GM10266 (cell line): ENCODE measurements at regions not wholly inside any gene's neighbourhood (a gene's known extent, or its start where the extent isn't known, plus 50 kb on each side); places are given as distances from the start of the nearest gene placed in this dataset.
"Not testable (repeated sequence)": the region's sequence is repeated elsewhere in the genome, so short reads cannot be mapped to it uniquely, and the experiment has no call there.

Source experiments
- DNase-seq: peaks from one replicate; pipeline ENCODE4 v3.0.0; 2012; ENCODE audit errors: extremely low spot score
- TF ChIP-seq, protein P1 (sequence below): IDR thresholded peaks from 2 replicates; pipeline ENCODE4 v1.5.1; 2012; ENCODE audit warnings: mild to moderate bottlenecking, low read depth; ENCODE audit not compliant: control insufficient read depth, insufficient read depth; ENCODE audit errors: missing control alignments

DNA sequence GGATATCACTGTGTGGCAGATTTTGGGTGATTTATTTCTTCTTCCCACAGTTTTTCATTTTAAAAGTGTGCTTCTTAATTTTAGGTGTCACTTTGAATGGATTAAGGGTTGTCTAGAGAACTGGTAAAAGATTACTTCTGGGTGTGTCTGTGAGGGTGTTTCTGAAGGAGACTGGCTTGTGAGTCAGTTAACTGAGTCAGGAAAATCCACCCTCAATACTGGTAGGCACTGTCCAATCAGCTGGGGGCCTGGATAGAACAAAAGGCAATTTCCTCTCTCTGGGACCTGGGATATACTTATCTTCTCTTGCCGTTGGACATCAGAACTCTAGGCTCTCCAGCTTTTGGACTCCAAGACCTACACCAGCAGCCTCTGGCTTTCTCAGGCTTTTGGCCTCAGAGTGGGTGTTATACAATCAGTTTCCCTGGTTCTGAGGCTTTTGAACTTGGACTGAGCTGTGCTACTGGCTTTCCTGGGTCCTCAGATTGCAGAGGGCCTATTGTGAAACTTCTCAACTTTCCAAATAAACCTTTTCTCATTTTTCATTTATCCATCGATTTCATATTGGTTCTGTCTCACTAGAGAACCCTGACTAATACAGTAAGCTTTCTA, 413.1 kb downstream of the GBA3 start:
- DNase-seq, result no peak
- TF ChIP-seq, protein P1, sequence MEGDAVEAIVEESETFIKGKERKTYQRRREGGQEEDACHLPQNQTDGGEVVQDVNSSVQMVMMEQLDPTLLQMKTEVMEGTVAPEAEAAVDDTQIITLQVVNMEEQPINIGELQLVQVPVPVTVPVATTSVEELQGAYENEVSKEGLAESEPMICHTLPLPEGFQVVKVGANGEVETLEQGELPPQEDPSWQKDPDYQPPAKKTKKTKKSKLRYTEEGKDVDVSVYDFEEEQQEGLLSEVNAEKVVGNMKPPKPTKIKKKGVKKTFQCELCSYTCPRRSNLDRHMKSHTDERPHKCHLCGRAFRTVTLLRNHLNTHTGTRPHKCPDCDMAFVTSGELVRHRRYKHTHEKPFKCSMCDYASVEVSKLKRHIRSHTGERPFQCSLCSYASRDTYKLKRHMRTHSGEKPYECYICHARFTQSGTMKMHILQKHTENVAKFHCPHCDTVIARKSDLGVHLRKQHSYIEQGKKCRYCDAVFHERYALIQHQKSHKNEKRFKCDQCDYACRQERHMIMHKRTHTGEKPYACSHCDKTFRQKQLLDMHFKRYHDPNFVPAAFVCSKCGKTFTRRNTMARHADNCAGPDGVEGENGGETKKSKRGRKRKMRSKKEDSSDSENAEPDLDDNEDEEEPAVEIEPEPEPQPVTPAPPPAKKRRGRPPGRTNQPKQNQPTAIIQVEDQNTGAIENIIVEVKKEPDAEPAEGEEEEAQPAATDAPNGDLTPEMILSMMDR, result no peak

DNA sequence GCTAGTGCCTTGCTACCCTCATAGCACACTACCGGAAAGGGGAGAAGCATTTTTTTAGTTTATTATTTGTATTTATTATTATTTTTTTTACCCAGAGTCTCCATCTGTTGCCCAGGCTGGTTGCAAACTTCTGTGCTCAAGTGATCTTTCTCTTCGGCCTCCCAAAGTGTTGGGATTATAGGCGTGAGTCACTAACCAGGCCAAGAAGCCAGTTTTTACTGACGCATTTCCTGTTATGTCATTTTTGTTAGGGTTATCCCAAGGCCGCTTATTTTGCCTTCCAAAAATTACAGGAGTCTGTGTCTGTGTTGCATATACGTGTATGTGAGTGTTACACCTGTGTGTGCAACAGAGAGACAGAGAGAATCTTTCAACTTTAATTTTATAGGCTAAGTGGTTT, 404.5 kb downstream of the GBA3 start:
- no peak for DNase-seq
- TF ChIP-seq, protein P1, result no peak

DNA sequence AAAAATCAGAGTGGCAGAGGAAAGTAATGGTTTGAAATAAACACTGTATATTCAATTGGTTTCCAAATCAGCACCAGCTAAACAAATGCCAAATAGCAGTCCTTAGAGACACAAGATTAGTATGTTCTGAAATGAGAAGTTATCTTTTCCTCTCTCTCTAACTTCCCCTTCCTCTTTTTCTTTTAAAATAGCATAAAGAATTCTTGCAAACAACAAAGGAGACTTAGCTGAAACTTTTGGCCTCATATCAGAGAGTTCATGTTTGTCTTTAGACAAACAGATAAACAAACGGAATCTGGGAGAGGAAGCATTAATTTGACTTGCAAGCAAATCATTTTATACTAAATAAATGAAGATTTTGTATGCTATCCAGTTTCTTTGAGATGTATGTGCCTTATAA, 399.0 kb downstream of the GBA3 start:
- TF ChIP-seq, protein P1, result no peak
- DNase-seq, result no peak

DNA sequence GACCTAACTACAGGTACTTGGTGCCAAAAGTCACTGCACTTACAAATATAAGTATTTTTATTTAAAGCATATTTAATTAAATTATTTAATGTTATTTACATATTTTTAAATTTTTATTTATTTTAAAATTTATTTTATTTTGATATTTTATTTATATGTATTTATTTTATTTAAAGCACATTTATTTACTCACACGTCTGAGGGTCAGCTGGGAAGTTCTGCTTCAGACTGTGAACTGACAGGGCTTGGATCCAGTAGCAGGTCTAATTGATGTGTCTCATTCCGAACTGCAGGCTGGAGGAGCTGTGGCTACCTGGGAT, 392.5 kb downstream of the GBA3 start:
- TF ChIP-seq, protein P1, result no peak
- no peak for DNase-seq

DNA sequence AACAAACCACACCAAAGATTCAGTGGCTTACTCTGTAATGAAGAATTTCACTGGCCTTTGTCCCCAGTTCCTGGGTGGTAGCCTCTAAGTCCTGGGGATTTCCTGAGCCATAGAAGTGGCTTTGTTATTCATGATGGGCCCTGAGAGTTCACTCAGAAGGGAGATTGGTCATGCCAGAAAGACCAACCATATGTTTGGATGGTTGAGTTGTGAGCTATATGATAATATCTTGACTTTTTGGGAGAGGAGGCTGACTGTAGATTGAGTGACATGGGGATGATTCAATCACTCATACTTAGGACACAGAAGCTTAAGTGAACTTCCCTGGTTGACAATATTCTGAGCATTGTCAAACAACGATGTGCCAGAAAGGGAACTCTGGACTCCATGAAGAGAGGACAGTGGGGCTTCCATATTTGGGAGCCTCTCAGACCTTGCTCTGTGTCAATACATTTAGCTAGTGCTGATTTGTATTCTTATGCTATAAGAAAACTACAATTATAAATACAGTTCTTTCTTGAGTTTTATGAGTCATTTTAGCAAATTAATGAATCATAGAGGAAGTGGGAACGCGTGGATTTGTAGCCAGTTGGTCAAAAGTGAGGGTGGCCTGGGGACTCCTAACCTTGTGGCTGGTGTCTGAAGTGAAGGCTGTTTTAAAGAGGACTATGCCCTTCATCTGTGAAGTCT, 392.0 kb downstream of the GBA3 start:
- DNase-seq, result no peak
- TF ChIP-seq, protein P1, result no peak

DNA sequence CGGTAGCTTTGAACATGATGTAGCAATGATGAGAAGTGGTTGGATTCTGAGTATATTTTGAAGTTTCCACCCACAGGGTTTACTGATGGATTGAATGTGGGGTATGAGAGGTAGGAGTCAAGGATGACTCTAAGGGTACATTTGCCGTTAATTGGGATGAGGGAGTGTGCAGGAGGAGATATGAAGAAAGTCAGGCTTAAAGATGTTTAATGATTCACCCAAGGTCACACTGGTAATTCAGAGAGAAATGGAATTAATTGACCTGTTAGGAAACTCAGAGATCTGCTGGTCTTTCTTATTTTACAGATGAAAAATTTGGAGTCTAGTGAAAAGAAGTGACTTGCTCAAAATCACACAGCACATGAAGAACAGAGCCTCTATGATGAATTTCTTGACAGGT, 390.7 kb downstream of the GBA3 start:
- no peak for DNase-seq
- TF ChIP-seq, protein P1, result no peak

DNA sequence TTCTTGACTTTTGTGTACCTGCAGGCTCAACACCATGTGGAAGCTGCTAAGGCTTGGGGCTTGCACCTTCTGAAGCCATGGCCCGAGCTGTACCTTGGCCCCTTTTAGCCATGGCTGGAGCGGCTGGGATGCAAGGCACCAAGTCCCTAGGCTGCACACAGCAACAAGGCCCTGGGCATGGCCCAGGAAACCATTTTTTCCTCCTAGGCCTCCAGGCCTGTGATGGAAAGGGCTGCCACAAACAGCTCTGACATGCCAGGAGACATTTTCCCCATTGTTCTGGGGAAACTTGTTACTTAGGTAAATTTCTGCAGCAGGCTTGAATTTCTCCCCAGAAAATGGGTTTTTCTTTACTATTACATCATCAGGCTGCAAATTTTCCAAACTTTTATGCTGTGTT, 387.4 kb downstream of the GBA3 start:
- DNase-seq, result not testable (repeated sequence)
